HCT116 (cell line): ENCODE measurements at regions not wholly inside any gene's neighbourhood (a gene's known extent, or its start where the extent isn't known, plus 50 kb on each side); places are given as distances from the start of the nearest gene placed in this dataset.

Source experiments
- ATAC-seq: fragments of 200-7000 bp; cut with Tn5 transposase; 2 replicates; pipeline ENCODE4 v1.9.1; 2020; ENCODE audit warnings: mild to moderate bottlenecking, moderate library complexity
- BruUV-seq: library from RNA; stranded (reverse); fragments of 400-500 nt; replicated peaks from 2 replicates; lab custom pipeline; 2021; lab: Mats Ljungman, UMichigan
- CTCF ChIA-PET: fragments of 300-600 bp; sonication (Branson Sonifier 250); formaldehyde crosslinking; loops from one replicate; lab custom pipeline; 2021; ENCODE audit warnings: antibody characterized with exemption; lab: Charles Lee
- POLR2A ChIA-PET: fragments of 300-600, 350-600 bp; sonication (Branson Sonifier 250); formaldehyde crosslinking; loops from one replicate; lab custom pipeline; 2021; ENCODE audit warnings: antibody characterized with exemption; lab: Charles Lee
- RAD21 ChIA-PET, 2 experiments: fragments of 300-600 bp; sonication (Branson Sonifier 250); formaldehyde crosslinking; loops; one replicate each; lab custom pipeline; 2023; ENCODE audit warnings: low total read pairs in 2 of 2; ENCODE audit not compliant: uncharacterized antibody in 2 of 2, unreplicated experiment in 2 of 2, low non-redundant PET in 1 of 2; lab: Charles Lee
- DNase-seq: peaks from one replicate; pipeline ENCODE4 v3.0.0-alpha.2; 2010; ENCODE audit warnings: low read depth, low spot score
- H2AFZ ChIP-seq: fragments of 200-600 bp; shearing (Covaris generic), sonication (generic); 2 replicates; pipeline ENCODE4 v1.6.1; 2017; ENCODE audit warnings: low read depth, mixed run types, mixed read lengths, antibody characterized with exemption, low read length; ENCODE audit not compliant: poor library complexity, severe bottlenecking
- H3K27ac ChIP-seq: 2 replicates; pipeline ENCODE4 v1.5.1; 2012; ENCODE audit warnings: low read depth, low read length
- H3K27me3 ChIP-seq: fragments of 200-600 bp; sonication (generic); 2 replicates; pipeline ENCODE4 v1.6.1; 2016; ENCODE audit warnings: mixed run types, low read length, mixed read lengths; ENCODE audit not compliant: insufficient read depth
- H3K36me3 ChIP-seq, 2 experiments: fragments of 200-500 bp in 1 of 2; fragments of 200-600 bp in 1 of 2; sonication (Bioruptor generic) in 1 of 2; sonication (generic) in 1 of 2; 2 replicates each; pipeline versions ENCODE4 v1.5.1 to v1.6.1; 2014 to 2016; ENCODE audit warnings: low read length in 2 of 2, inconsistent platforms in 1 of 2, mixed read lengths in 1 of 2, mixed run types in 1 of 2; ENCODE audit not compliant: insufficient read depth in 2 of 2, control insufficient read depth in 1 of 2
- H3K4me1 ChIP-seq, 2 experiments: fragments of 200-600 bp in 1 of 2; sonication (generic) in 1 of 2; 2 replicates each; pipeline versions ENCODE4 v1.5.1 to v1.6.1; 2012 to 2017; ENCODE audit warnings: low read length in 2 of 2, inconsistent platforms in 1 of 2, mild to moderate bottlenecking in 1 of 2, mixed read lengths in 1 of 2, mixed run types in 1 of 2, moderate library complexity in 1 of 2; ENCODE audit not compliant: insufficient read depth in 2 of 2, control insufficient read depth in 1 of 2
- H3K4me2 ChIP-seq: fragments of 200-600 bp; sonication (generic); 2 replicates; pipeline ENCODE4 v1.6.1; 2017; ENCODE audit warnings: mixed run types, low read length, mixed read lengths
- H3K4me3 ChIP-seq, 2 experiments: fragments of 200-600 bp in 1 of 2; sonication (generic) in 1 of 2; replicated peaks in 1 of 2; 2 replicates each; pipeline ENCODE4 v1.5.1; 2011 to 2016; ENCODE audit warnings: low read length in 2 of 2, control low read depth in 1 of 2, low read depth in 1 of 2, mild to moderate bottlenecking in 1 of 2, mixed read lengths in 1 of 2, mixed run types in 1 of 2
- H3K79me2 ChIP-seq: fragments of 200-600 bp; sonication (generic); 2 replicates; pipeline ENCODE4 v1.6.1; 2017; ENCODE audit warnings: mild to moderate bottlenecking, mixed run types, low read length, moderate library complexity, mixed read lengths; ENCODE audit not compliant: insufficient read depth
- H3K9ac ChIP-seq: fragments of 200-600 bp; sonication (generic); 2 replicates; pipeline ENCODE4 v1.6.1; 2016; ENCODE audit warnings: low read length, mixed read lengths
- H3K9me2 ChIP-seq: fragments of 200-600 bp; sonication (generic), shearing (Covaris generic); 2 replicates; pipeline ENCODE4 v1.6.1; 2017; ENCODE audit warnings: mixed run types, mild to moderate bottlenecking, moderate library complexity; ENCODE audit not compliant: insufficient read depth
- H3K9me3 ChIP-seq, 2 experiments: fragments of 200-500 bp in 1 of 2; fragments of 200-600 bp in 1 of 2; sonication (Bioruptor generic) in 1 of 2; sonication (generic) in 1 of 2; 2 replicates each; pipeline ENCODE4 v1.6.1; 2014 to 2017; ENCODE audit warnings: low read length in 2 of 2, mixed read lengths in 2 of 2, inconsistent platforms in 1 of 2, low read depth in 1 of 2, mild to moderate bottlenecking in 1 of 2, mixed run types in 1 of 2, moderate library complexity in 1 of 2; ENCODE audit not compliant: control insufficient read depth in 1 of 2, insufficient read depth in 1 of 2
- H4K20me1 ChIP-seq: fragments of 200-600 bp; sonication (generic), shearing (Covaris generic); 2 replicates; pipeline ENCODE4 v1.6.1; 2017; ENCODE audit warnings: mixed run types, mild to moderate bottlenecking, moderate library complexity; ENCODE audit not compliant: insufficient read depth
- ATF3 ChIP-seq: IDR thresholded peaks from 2 replicates; pipeline ENCODE4 v1.6.1; 2012
- CBX3 ChIP-seq: IDR thresholded peaks from 2 replicates; pipeline ENCODE4 v1.6.1; 2012; ENCODE audit warnings: low read depth
- CEBPB ChIP-seq: IDR thresholded peaks from 2 replicates; pipeline ENCODE4 v1.6.1; 2012; ENCODE audit warnings: low read depth
- CTCF ChIP-seq, 3 experiments: fragments of 200-600 bp in 1 of 3; sonication (generic) in 1 of 3; IDR thresholded peaks in 2 of 3; conservative IDR thresholded peaks in 1 of 3; 2 replicates each; pipeline ENCODE4 v1.5.1; 2012 to 2017; ENCODE audit warnings: low read depth in 2 of 3, low read length in 2 of 3, antibody characterized with exemption in 1 of 3, borderline replicate concordance in 1 of 3, control low read depth in 1 of 3, mild to moderate bottlenecking in 1 of 3, mixed read lengths in 1 of 3, mixed run types in 1 of 3, moderate library complexity in 1 of 3; ENCODE audit not compliant: insufficient read depth in 1 of 3
- EGR1 ChIP-seq: IDR thresholded peaks from 2 replicates; pipeline ENCODE4 v1.6.1; 2012; ENCODE audit warnings: low read depth
- EZH2 ChIP-seq: fragments of 200-600 bp; sonication (generic); IDR thresholded peaks from 2 replicates; pipeline ENCODE4 v1.6.1; 2017; ENCODE audit warnings: antibody characterized with exemption, mixed run types
- EZH2phosphoT487 ChIP-seq: fragments of 200-600 bp; IDR thresholded peaks from 2 replicates; pipeline ENCODE4 v1.6.1; 2018; ENCODE audit warnings: antibody characterized with exemption, borderline replicate concordance
- FOSL1 ChIP-seq: IDR thresholded peaks from 2 replicates; pipeline ENCODE4 v1.6.1; 2012; ENCODE audit warnings: low read depth
- POLR2AphosphoS5 ChIP-seq: IDR thresholded peaks from 2 replicates; pipeline ENCODE4 v1.6.1; 2011; ENCODE audit warnings: mild to moderate bottlenecking, low read depth, low read length, moderate library complexity
- RAD21 ChIP-seq: IDR thresholded peaks from 2 replicates; pipeline ENCODE4 v1.6.1; 2012; ENCODE audit warnings: low read depth, mild to moderate bottlenecking
- SIN3A ChIP-seq: IDR thresholded peaks from 2 replicates; pipeline ENCODE4 v1.6.1; 2012; ENCODE audit warnings: low read depth
- SP1 ChIP-seq: IDR thresholded peaks from 2 replicates; pipeline ENCODE4 v1.6.1; 2012; ENCODE audit warnings: low read depth
- SRF ChIP-seq: IDR thresholded peaks from 2 replicates; pipeline ENCODE4 v1.6.1; 2012; ENCODE audit warnings: low read depth
- TCF7L2 ChIP-seq: IDR thresholded peaks from 2 replicates; pipeline ENCODE4 v1.7.0; 2011; ENCODE audit warnings: borderline replicate concordance, inconsistent platforms; ENCODE audit not compliant: insufficient read depth, insufficient read length; ENCODE audit errors: extremely low read depth
- ZFX ChIP-seq: fragments of 450-650 bp; IDR thresholded peaks from 2 replicates; pipeline ENCODE4 v1.6.1; 2017
- ZNF274 ChIP-seq: fragments of 200-500 bp; sonication (Bioruptor generic); IDR thresholded peaks from 2 replicates; pipeline ENCODE4 v1.6.1; 2014; ENCODE audit warnings: mild to moderate bottlenecking, low read depth, low read length, inconsistent platforms
- intact Hi-C: fragments of 100-400 bp; cut with micrococcal nuclease; formaldehyde crosslinking; loops from 2 replicates; pipeline ENCODE4 v1.10.0; 2022
- TF ChIP-seq, protein P1 (sequence below): IDR thresholded peaks from 2 replicates; pipeline ENCODE4 v1.6.1; 2012

DNA sequence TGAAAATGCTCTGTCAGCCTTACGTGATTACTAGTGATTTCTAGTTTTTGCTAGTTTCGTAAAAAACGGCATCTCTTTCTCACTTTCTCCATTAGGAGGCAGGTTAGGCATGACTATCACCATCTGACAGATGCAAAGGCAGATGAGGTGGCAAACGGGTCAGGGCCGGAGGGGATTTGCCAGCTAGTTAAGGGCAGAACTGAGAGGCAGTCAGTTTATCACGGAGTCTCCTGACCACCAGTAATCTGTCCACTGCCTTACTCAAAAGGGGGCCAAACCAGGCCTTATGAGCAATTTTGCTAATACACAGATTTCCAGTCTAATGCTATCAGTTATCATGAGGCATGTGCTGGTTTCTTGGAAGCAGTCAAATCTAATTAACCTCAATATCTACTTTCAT lies 159.3 kb downstream of the TSEN15 start:
- RAD21 ChIA-PET: no interaction called here
- intact Hi-C loops: no loop called here
- CTCF ChIA-PET: no interaction called here

DNA sequence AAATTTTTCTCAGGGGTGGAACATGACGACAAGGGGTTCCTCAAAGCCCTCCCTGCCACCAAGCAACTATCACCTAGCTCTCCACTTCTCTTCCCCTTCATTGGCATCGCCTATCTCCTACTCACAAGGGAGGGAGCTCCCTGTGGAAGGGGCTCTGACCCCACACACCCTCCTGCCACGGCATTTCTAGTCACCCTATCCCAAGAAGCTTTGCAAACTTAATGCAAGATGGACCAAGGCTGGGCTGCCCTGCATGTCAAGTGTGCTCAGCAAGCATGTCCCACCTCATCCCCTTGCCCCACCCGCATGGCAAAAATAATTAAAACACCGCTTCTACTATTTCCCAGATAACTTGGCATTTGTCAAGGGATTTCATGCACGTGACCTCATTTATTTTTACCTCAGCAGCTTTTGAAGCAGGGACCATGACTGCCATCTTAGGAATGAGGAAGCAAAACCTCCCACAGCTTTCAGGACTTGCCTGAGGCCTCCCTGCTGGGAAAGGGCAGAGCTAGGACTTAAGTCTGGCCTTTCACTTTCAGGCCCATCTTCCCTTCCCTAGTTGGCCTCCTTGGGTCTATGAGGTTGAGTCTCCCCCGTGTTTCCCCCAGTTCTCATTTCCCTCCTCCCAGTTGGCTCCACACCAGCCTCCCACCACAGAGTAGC lies 161.3 kb downstream of the TSEN15 start:
- POLR2A ChIA-PET: interaction anchor here (1.8 kb wide), 1 partner anchor 12 kb away, joined by 4 read pairs; no protein-coding TSS in a partner anchor
- ATAC-seq (peak; percentile 82), DNase-seq (peak; percentile 56)
- H3K27me3 ChIP-seq: no peaks in the 10 kb centered on the region
- H2AFZ ChIP-seq: peak overlapping the region; percentile 77
- no peaks in the 10 kb centered on the region for H3K9me3 ChIP-seq
- no peak overlapping the region for H3K4me3 ChIP-seq
- H3K4me1 ChIP-seq: peaks cover 8 to 16% of the 10 kb centered on the region in 2 experiments
- intact Hi-C loops: no loop called here
- H3K27ac ChIP-seq: 0 out of 2 replicates have a peak overlapping the region, but pooled peaks have one; percentile 34
- H3K4me2 ChIP-seq: peak overlapping the region; percentile 40
- no peaks in the 10 kb centered on the region for H4K20me1 ChIP-seq
- BruUV-seq: no TSS peak
- H3K36me3 ChIP-seq: no peaks in the 10 kb centered on the region
- RAD21 ChIA-PET: interaction anchor here in 1 of 2 experiments (1.1 kb wide), 1 partner anchor 9 kb away, joined by 4 read pairs; no protein-coding TSS in a partner anchor
- H3K9me2 ChIP-seq: no peaks in the 10 kb centered on the region
- CTCF ChIA-PET: interaction anchor here (1.1 to 1.9 kb wide), 4 partner anchors 10 to 557 kb away, joined by 3 to 9 read pairs (median 3); no protein-coding TSS in a partner anchor
- H3K79me2 ChIP-seq: no peaks in the 10 kb centered on the region
- no peak overlapping the region for H3K9ac ChIP-seq
- TF ChIP-seq SP1 (peak; percentile 71), ZFX (no peak), SIN3A (no peak), SRF (0 out of 2 replicates have a peak, but pooled peaks have one; percentile 29), TCF7L2 (no peak), CBX3 (peak; percentile 70; the same call in 1 of the 2 replicates), RAD21 (no peak), CTCF (IDR thresholded peaks at IDR 0.05 in 2 of 3, conservative IDR thresholded peaks at IDR 0.05 in 1 of 3; ENCODE audit: borderline replicate concordance in 1 of 3, insufficient read depth in 1 of 3, low read depth in 2 of 3, low read length in 2 of 3) (no peak), EGR1 (no peak), FOSL1 (peak; percentile 66), EZH2phosphoT487 (no peak), POLR2AphosphoS5 (no peak), ATF3 (no peak; the same call in 1 of the 2 replicates), EZH2 (no peak)
- TF ChIP-seq, protein P1, sequence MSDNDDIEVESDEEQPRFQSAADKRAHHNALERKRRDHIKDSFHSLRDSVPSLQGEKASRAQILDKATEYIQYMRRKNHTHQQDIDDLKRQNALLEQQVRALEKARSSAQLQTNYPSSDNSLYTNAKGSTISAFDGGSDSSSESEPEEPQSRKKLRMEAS: peak; percentile 63; the same call in 1 of the 2 replicates

More for the DNA sequence above, 159.3 kb downstream of the TSEN15 start:
- Histone ChIP-seq H3K79me2 (no peaks in the 10 kb centered on the region), H3K9me2 (no peaks in the 10 kb centered on the region), H2AFZ (no peak overlapping the region), H4K20me1 (no peaks in the 10 kb centered on the region), H3K4me3 (no peak overlapping the region), H3K9ac (no peak overlapping the region), H3K27me3 (no peaks in the 10 kb centered on the region), H3K9me3 (no peaks in the 10 kb centered on the region), H3K4me2 (no peak overlapping the region), H3K36me3 (no peaks in the 10 kb centered on the region), H3K27ac (no peak overlapping the region), H3K4me1 (peaks cover 8 to 16% of the 10 kb centered on the region in 2 experiments)
- DNase-seq (no peak), ATAC-seq (no peak)
- TF ChIP-seq CEBPB: no peak
- no peak for TF ChIP-seq ZNF274
- no peak for TF ChIP-seq ATF3
- TF ChIP-seq SP1: no peak
- peak; percentile 28; the same call in 1 of the 2 replicates for TF ChIP-seq RAD21
- no TSS peak for BruUV-seq
- POLR2A ChIA-PET: no interaction called here
